Naive B cell (primary cell): ENCODE measurements at regions not wholly inside any gene's neighbourhood (a gene's known extent, or its start where the extent isn't known, plus 50 kb on each side); places are given as distances from the start of the nearest gene placed in this dataset.

Source experiments
- ATAC-seq, 2 donors: fragments of 150-1000 bp; cut with Tn5 transposase; 2 replicates each; pipeline ENCODE4 v1.10.0; 2021; ENCODE audit warnings: low read depth in 2 of 2, mild to moderate bottlenecking in 2 of 2, moderate library complexity in 2 of 2
- DNase-seq: peaks from one replicate; pipeline ENCODE4 v3.0.0; 2022
- H3K27ac Mint-ChIP-seq, 6 donors: one replicate each; pipeline ENCODE4 v1.8.0; 2020 to 2022; ENCODE audit warnings: mild to moderate bottlenecking in 6 of 6, mixed read lengths in 6 of 6, moderate library complexity in 5 of 6, inconsistent platforms in 2 of 6
- H3K27me3 Mint-ChIP-seq, 3 donors: one replicate each; pipeline ENCODE4 v1.8.0; 2021 to 2022; ENCODE audit warnings: mixed read lengths in 3 of 3, mild to moderate bottlenecking in 1 of 3
- H3K36me3 Mint-ChIP-seq, 2 donors: one replicate each; pipeline ENCODE4 v1.8.0; 2020 to 2022; ENCODE audit warnings: mixed read lengths in 2 of 2, inconsistent platforms in 1 of 2, mild to moderate bottlenecking in 1 of 2
- H3K4me1 Mint-ChIP-seq, 3 donors: one replicate each; pipeline ENCODE4 v1.8.0; 2020 to 2022; ENCODE audit warnings: mixed read lengths in 3 of 3, inconsistent platforms in 1 of 3, mild to moderate bottlenecking in 1 of 3, moderate library complexity in 1 of 3
- H3K4me3 Mint-ChIP-seq, 8 donors: one replicate each; pipeline ENCODE4 v1.8.0; 2020 to 2022; ENCODE audit warnings: mild to moderate bottlenecking in 8 of 8, mixed read lengths in 8 of 8, moderate library complexity in 8 of 8, inconsistent platforms in 2 of 8
- H3K9me3 Mint-ChIP-seq, 7 donors: one replicate each; pipeline ENCODE4 v1.8.0; 2020 to 2022; ENCODE audit warnings: mixed read lengths in 7 of 7, mild to moderate bottlenecking in 5 of 7, inconsistent platforms in 2 of 7, moderate library complexity in 1 of 7

DNA sequence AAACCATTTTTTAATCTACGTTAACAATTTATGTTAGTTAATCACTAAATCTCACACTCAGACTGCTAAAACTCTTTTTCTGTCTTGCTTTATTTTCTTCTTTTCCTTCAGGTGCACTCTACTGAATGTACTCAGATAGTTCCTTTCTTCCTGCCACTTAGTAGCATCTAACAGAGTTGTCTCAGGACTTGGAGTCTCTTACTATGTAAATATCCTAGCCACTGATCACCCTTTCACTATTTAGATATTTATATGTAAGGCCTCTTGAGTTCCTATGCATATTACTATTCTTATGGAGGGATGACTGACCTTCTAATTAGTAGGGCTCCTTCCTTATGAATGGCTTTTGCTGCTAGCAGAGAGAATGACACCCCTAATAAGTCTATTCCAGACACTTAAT, 586.3 kb downstream of the RERGL start:
- H3K27ac Mint-ChIP-seq = no peak overlapping the region
- ATAC-seq (no peak), DNase-seq (no peak)
- no peaks in the 10 kb centered on the region for H3K36me3 Mint-ChIP-seq
- no peaks in the 10 kb centered on the region for H3K4me1 Mint-ChIP-seq
- peaks cover 0 to 3% (median 0%) of the 10 kb centered on the region in 7 donors for H3K9me3 Mint-ChIP-seq
- H3K27me3 Mint-ChIP-seq = no peaks in the 10 kb centered on the region
- no peak overlapping the region for H3K4me3 Mint-ChIP-seq

GRCh38 chr12:17489452-17489851, 600.5 kb downstream of the RERGL start:
- Mint-ChIP-seq H3K4me3 (no peak overlapping the region), H3K4me1 (no peaks in the 10 kb centered on the region), H3K27ac (no peak overlapping the region), H3K9me3 (peaks cover 0 to 6% (median 0%) of the 10 kb centered on the region in 7 donors), H3K27me3 (no peaks in the 10 kb centered on the region), H3K36me3 (no peaks in the 10 kb centered on the region)
- DNase-seq = no peak
- no peak for ATAC-seq

- Mint-ChIP-seq H3K27me3 (no peaks in the 10 kb centered on the region), H3K9me3 (peaks cover 10 to 26% (median 17%) of the 10 kb centered on the region in 7 donors), H3K4me3 (no peak overlapping the region), H3K27ac (no peak overlapping the region), H3K4me1 (no peaks in the 10 kb centered on the region), H3K36me3 (peaks cover 0 to 10% of the 10 kb centered on the region in 2 donors)
- ATAC-seq (no peak), DNase-seq (no peak)
These were observed 610.9 kb downstream of the RERGL start for GRCh38 chr12:17478908-17479673.

DNA sequence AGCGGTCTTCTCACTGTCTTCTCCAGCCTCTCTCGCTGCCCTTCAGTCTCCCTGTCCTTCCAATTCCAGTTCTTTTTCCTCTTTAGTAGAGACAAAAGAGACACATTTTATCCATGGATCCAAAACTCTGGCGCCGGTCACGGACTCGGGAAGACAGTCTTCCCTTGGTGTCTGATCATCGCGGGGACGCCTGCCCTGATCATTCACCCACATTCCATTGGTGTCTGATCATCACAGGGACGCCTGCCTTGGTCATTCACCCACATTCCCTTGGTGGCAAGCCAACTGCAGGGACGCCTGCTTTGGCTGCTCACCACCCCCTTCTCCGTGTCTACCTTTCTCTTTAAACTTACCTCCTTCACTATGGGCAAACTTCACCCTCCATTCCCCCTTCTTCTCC, 619.5 kb downstream of the RERGL start:
- no peaks in the 10 kb centered on the region for H3K4me1 Mint-ChIP-seq
- no peaks in the 10 kb centered on the region for H3K27me3 Mint-ChIP-seq
- no peak for DNase-seq
- ATAC-seq = no peak
- H3K9me3 Mint-ChIP-seq = peaks cover 0 to 17% (median 4%) of the 10 kb centered on the region in 7 donors
- no peak overlapping the region for H3K27ac Mint-ChIP-seq
- H3K36me3 Mint-ChIP-seq = no peaks in the 10 kb centered on the region
- H3K4me3 Mint-ChIP-seq = no peak overlapping the region

DNA sequence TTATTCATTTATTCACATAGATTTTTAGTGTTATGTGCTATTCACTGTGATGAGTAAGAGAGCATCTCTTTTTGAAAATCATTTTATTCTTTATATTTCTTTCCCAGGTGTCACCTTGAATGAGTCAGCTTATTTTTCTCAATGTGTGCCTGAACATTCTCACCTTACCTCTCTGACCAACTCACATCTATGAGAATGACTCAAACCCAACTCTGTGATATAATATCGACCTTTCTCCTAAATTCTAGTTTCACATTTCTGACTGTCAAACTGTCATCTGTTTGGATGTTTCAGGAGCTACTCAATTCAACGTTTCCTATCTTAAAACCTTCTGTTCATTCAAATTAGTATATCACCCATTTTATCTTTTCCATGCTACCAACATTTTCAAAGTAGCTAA, 630.8 kb downstream of the RERGL start:
- Mint-ChIP-seq H3K9me3 (peaks cover 0 to 6% (median 0%) of the 10 kb centered on the region in 7 donors), H3K4me1 (no peaks in the 10 kb centered on the region)
- no peak for DNase-seq

GRCh38 chr12:17456486-17456885, 633.5 kb downstream of the RERGL start:
- Mint-ChIP-seq H3K27ac (no peak overlapping the region), H3K36me3 (no peaks in the 10 kb centered on the region), H3K27me3 (no peaks in the 10 kb centered on the region), H3K9me3 (peaks cover 0 to 4% (median 0%) of the 10 kb centered on the region in 7 donors), H3K4me3 (no peak overlapping the region), H3K4me1 (no peaks in the 10 kb centered on the region)
- ATAC-seq (no peak), DNase-seq (no peak)

More for the DNA sequence above, 630.8 kb downstream of the RERGL start:
- H3K4me3 Mint-ChIP-seq = no peak overlapping the region
- H3K27ac Mint-ChIP-seq = no peak overlapping the region
- no peaks in the 10 kb centered on the region for H3K27me3 Mint-ChIP-seq
- H3K36me3 Mint-ChIP-seq = no peaks in the 10 kb centered on the region
- no peak for ATAC-seq

DNA sequence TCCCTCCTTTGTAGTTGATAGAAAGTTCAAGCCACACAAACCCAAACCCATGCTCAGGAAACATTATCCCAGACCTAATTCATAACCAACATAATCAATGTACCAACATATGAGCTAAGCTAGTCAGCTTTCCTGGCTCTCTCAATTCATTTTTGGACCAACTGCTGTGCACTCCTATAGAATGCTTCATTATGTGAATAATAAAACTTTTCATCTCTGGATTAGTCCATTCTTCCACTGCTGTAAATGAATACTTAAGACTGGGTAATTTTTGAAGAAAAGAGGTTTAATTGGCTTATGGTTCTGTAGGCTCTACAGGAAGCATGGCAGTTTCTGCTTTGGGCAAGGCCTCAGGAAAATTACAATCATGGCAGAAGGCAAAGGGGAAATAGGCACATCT, 651.9 kb downstream of the RERGL start:
- H3K27me3 Mint-ChIP-seq = no peaks in the 10 kb centered on the region
- H3K4me1 Mint-ChIP-seq = no peaks in the 10 kb centered on the region
- H3K9me3 Mint-ChIP-seq = peaks cover 4 to 35% (median 12%) of the 10 kb centered on the region in 7 donors
- no peak for ATAC-seq
- H3K27ac Mint-ChIP-seq = no peak overlapping the region
- no peaks in the 10 kb centered on the region for H3K36me3 Mint-ChIP-seq
- no peak overlapping the region for H3K4me3 Mint-ChIP-seq
- DNase-seq = no peak

DNA sequence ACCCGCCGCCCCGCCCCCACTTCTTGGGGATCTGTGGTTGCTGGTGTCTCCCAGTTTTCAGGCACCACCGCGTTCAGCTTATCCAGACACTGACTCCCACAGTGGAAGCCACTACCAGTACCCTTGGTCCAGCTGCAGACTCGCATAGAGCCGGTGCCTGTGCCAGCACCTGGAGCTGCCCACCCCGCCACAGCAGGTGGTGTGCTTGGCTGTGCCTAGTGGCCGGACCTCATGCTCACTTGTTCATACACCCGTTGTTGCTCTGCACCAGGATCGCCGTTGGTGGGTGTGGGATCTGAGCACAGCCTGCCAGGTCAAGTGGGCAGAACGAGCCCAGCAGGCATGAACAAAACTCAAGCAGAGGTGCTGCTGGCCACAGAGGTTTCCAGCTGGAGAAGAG, 673.2 kb downstream of the RERGL start:
- no peaks in the 10 kb centered on the region for H3K27me3 Mint-ChIP-seq
- no peak overlapping the region for H3K4me3 Mint-ChIP-seq
- no peaks in the 10 kb centered on the region for H3K36me3 Mint-ChIP-seq
- H3K4me1 Mint-ChIP-seq = no peaks in the 10 kb centered on the region
- no peak overlapping the region for H3K27ac Mint-ChIP-seq
- H3K9me3 Mint-ChIP-seq = peaks cover 0 to 16% (median 8%) of the 10 kb centered on the region in 7 donors
- no peak for DNase-seq
- ATAC-seq = no peak

DNA sequence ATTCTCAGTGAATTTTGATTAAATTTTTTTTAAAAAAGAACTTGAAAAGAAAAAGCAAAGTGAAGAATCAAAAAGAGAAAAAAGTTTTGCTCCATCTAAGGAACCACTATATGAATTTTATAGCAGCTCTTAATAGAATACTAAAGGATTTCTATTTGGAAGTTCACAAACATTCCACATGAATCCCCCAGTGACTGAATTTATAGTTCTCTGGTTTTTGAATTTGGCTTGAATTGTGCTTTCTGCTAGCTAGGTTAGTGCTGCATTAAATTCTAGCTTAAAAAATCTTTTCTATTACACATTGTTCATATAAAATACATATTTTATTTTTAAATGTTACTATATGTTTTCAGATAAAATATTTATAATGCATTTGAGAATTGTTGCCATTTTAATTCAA, 675.4 kb downstream of the RERGL start:
- no peak overlapping the region for H3K27ac Mint-ChIP-seq
- no peaks in the 10 kb centered on the region for H3K27me3 Mint-ChIP-seq
- DNase-seq = no peak
- no peak for ATAC-seq
- H3K4me1 Mint-ChIP-seq = no peaks in the 10 kb centered on the region
- no peak overlapping the region for H3K4me3 Mint-ChIP-seq
- peaks cover 0 to 17% (median 12%) of the 10 kb centered on the region in 7 donors for H3K9me3 Mint-ChIP-seq
- no peaks in the 10 kb centered on the region for H3K36me3 Mint-ChIP-seq

GRCh38 chr12:17411662-17412061, 678.3 kb downstream of the RERGL start:
- Mint-ChIP-seq H3K9me3 (peaks cover 0 to 18% (median 8%) of the 10 kb centered on the region in 7 donors), H3K27ac (no peak overlapping the region), H3K36me3 (no peaks in the 10 kb centered on the region), H3K27me3 (no peaks in the 10 kb centered on the region), H3K4me3 (no peak overlapping the region), H3K4me1 (no peaks in the 10 kb centered on the region)
- DNase-seq (no peak), ATAC-seq (no peak)

DNA sequence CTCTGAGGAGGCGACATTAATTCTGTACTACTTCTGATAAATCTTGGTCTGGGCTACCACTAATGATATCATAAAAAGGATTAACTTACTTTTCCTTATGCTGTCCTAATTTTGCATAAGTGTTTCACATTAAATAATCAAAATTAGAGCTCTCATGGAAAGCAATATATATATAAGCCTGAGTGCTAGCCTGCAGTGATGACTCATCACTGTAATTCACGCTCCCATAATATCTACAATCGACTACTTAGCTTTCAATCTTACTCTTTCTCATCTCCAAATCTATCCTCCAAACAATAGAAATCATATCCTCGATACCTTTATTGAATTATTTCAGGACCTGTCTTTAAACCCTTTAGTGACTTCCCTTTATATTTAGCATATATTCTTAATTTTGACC, 701.3 kb downstream of the RERGL start:
- Mint-ChIP-seq H3K4me1 (no peaks in the 10 kb centered on the region), H3K27me3 (no peaks in the 10 kb centered on the region), H3K36me3 (no peaks in the 10 kb centered on the region), H3K4me3 (no peak overlapping the region), H3K9me3 (peaks cover 2 to 15% (median 6%) of the 10 kb centered on the region in 7 donors), H3K27ac (no peak overlapping the region)
- DNase-seq (no peak), ATAC-seq (no peak)

GRCh38 chr12:17383321-17383720, 706.7 kb downstream of the RERGL start:
- H3K27ac Mint-ChIP-seq = no peak overlapping the region
- no peak for ATAC-seq
- no peak overlapping the region for H3K4me3 Mint-ChIP-seq
- DNase-seq = no peak
- no peaks in the 10 kb centered on the region for H3K4me1 Mint-ChIP-seq
- H3K9me3 Mint-ChIP-seq = peaks cover 4 to 19% (median 9%) of the 10 kb centered on the region in 7 donors
- no peaks in the 10 kb centered on the region for H3K27me3 Mint-ChIP-seq
- no peaks in the 10 kb centered on the region for H3K36me3 Mint-ChIP-seq

DNA sequence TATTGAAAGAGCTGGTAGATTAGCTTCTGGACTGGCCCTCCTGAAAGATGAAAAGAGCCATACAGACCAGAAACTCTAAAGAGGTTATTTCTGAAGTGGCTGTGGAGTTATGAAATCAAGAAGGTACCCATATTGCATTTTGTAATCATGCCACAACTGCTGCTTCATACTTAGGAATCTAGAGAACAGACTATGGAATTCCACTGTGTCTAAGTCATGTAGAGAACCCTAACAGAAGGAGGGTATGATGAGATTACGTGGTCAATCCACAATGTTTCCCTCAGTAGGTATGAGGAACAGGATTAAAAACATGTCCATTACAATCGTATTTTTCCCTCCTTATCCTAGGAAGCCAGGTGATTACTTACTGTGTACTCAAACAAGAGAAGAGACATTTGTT, 708.8 kb downstream of the RERGL start:
- ATAC-seq (no peak), DNase-seq (no peak)
- no peak overlapping the region for H3K27ac Mint-ChIP-seq
- H3K9me3 Mint-ChIP-seq = peaks cover 3 to 14% (median 9%) of the 10 kb centered on the region in 7 donors
- H3K36me3 Mint-ChIP-seq = no peaks in the 10 kb centered on the region
- H3K27me3 Mint-ChIP-seq = no peaks in the 10 kb centered on the region
- no peaks in the 10 kb centered on the region for H3K4me1 Mint-ChIP-seq
- H3K4me3 Mint-ChIP-seq = no peak overlapping the region

GRCh38 chr12:17372508-17372907, 717.5 kb downstream of the RERGL start:
- Mint-ChIP-seq H3K27me3 (no peaks in the 10 kb centered on the region), H3K4me3 (no peak overlapping the region), H3K36me3 (no peaks in the 10 kb centered on the region), H3K27ac (peak overlapping the region in 1 of 6 donors; percentile 5), H3K9me3 (peaks cover 0 to 6% (median under 1%) of the 10 kb centered on the region in 7 donors), H3K4me1 (no peaks in the 10 kb centered on the region)
- DNase-seq (no peak), ATAC-seq (no peak)
